Endodermal cell (in vitro differentiated cells): ENCODE measurements at regions not wholly inside any gene's neighbourhood (a gene's known extent, or its start where the extent isn't known, plus 50 kb on each side); places are given as distances from the start of the nearest gene placed in this dataset.

Experiments used
- DNase-seq: peaks from one replicate; pipeline ENCODE4 v3.0.0-alpha.2; 2017
- H3K27ac ChIP-seq: 2 replicates; pipeline ENCODE4 v1.5.1; 2013; ENCODE audit warnings: mild to moderate bottlenecking, low read depth, low read length, moderate library complexity
- H3K27me3 ChIP-seq: 2 replicates; pipeline ENCODE4 v1.6.1; 2013; ENCODE audit warnings: mild to moderate bottlenecking, low read length, moderate library complexity; ENCODE audit not compliant: insufficient read depth, control insufficient read depth, poor library complexity, severe bottlenecking
- H3K36me3 ChIP-seq: 2 replicates; pipeline ENCODE4 v1.7.0; 2013; ENCODE audit warnings: mild to moderate bottlenecking, low read length, moderate library complexity; ENCODE audit not compliant: control insufficient read depth, insufficient read depth
- H3K4me1 ChIP-seq: one replicate; pipeline ENCODE4 v1.7.0; 2013; ENCODE audit warnings: low read length; ENCODE audit not compliant: control insufficient read depth, insufficient read depth
- H3K4me3 ChIP-seq: 2 replicates; pipeline ENCODE4 v1.5.1; 2013; ENCODE audit warnings: mild to moderate bottlenecking, low read length, moderate library complexity
- H3K9ac ChIP-seq: 2 replicates; pipeline ENCODE4 v1.6.1; 2013; ENCODE audit warnings: mild to moderate bottlenecking, low read length, moderate library complexity; ENCODE audit not compliant: poor library complexity, severe bottlenecking; ENCODE audit errors: extremely low read depth
- H3K9me3 ChIP-seq: 2 replicates; pipeline ENCODE4 v1.6.1; 2013; ENCODE audit warnings: mild to moderate bottlenecking, low read length, moderate library complexity; ENCODE audit not compliant: control insufficient read depth
- H3K27ac Mint-ChIP-seq: 2 replicates; pipeline ENCODE4 v1.8.0; 2020; ENCODE audit warnings: mixed read lengths
- H3K27me3 Mint-ChIP-seq: 2 replicates; pipeline ENCODE4 v1.8.0; 2021; ENCODE audit warnings: mild to moderate bottlenecking, mixed read lengths; ENCODE audit not compliant: insufficient read depth
- H3K36me3 Mint-ChIP-seq: 2 replicates; pipeline ENCODE4 v1.8.0; 2020; ENCODE audit warnings: low read depth, mixed read lengths
- H3K4me1 Mint-ChIP-seq: 2 replicates; pipeline ENCODE4 v1.8.0; 2020; ENCODE audit warnings: mixed read lengths
- H3K4me3 Mint-ChIP-seq: 2 replicates; pipeline ENCODE4 v1.8.0; 2020; ENCODE audit warnings: mild to moderate bottlenecking, moderate library complexity, mixed read lengths
- H3K9me3 Mint-ChIP-seq: 2 replicates; pipeline ENCODE4 v1.8.0; 2020; ENCODE audit warnings: mild to moderate bottlenecking, mixed read lengths
- WGBS, 2 experiments: methylation state at CpG; one replicate each; pipeline versions ENCODE4 v1.1.5 to v1.1.7; 2013; ENCODE audit warnings: missing lambda C conversion rate in 2 of 2, mixed read lengths in 1 of 2; ENCODE audit not compliant: insufficient coverage in 1 of 2, insufficient read length in 1 of 2; 5-methylcytosine and 5-hydroxymethylcytosine counted together
- TF ChIP-seq, protein P1 (sequence below): fragments of 200-600 bp; sonication (generic); conservative IDR thresholded peaks from 2 replicates; pipeline ENCODE4 v1.5.0; 2021; ENCODE audit warnings: antibody characterized with exemption, mild to moderate bottlenecking

DNA sequence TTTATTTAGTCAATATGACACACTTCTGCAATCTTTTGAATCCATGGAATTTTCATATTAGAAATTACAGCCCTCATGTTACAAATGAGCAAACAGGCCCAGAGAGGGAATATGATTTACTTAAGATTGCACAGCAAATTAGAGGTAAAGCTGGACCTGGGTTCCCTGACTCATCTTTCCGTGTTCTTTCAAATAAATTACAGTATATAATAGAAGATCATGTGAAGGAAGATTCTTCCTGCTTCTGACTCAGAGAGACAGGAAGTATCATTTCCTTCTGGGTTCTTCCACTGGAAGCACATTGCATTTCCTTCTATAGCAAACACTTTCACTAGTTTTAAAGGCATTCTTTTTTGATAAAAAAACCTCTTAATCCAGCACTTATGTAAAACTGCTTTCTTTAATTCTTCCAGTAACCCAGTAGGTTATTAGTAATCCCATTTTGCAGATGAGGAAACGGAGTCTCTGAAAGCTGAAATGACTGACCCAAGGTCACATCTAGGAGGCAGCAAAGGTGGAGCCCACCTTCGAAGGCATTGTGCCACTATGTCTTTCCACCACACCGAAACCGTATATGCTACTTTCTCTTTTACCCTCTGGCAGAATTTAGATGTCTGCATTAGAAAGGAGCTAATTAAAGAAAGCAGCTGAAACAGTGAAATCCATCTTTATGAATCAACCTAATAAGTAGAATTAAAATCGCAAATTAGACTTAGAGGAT, 566.7 kb upstream of the KLF4 start:
- H3K9me3 ChIP-seq, result no peaks in the 10 kb centered on the region
- Mint-ChIP-seq H3K4me1 (peaks cover 47% of the 10 kb centered on the region), H3K36me3 (no peaks in the 10 kb centered on the region), H3K4me3 (no peak overlapping the region), H3K9me3 (no peaks in the 10 kb centered on the region), H3K27ac (no peak overlapping the region), H3K27me3 (peaks cover 26% of the 10 kb centered on the region)
- 88 to 96% methylated on average over 4 of the region's 6 CpGs for WGBS, 2 experiments
- H3K4me1 ChIP-seq, result peaks cover 26% of the 10 kb centered on the region
- H3K4me3 ChIP-seq, result no peak overlapping the region
- no peak for DNase-seq
- no peaks in the 10 kb centered on the region for H3K36me3 ChIP-seq
- H3K27ac ChIP-seq, result no peak overlapping the region
- H3K9ac ChIP-seq, result no peak overlapping the region
- TF ChIP-seq, protein P1, sequence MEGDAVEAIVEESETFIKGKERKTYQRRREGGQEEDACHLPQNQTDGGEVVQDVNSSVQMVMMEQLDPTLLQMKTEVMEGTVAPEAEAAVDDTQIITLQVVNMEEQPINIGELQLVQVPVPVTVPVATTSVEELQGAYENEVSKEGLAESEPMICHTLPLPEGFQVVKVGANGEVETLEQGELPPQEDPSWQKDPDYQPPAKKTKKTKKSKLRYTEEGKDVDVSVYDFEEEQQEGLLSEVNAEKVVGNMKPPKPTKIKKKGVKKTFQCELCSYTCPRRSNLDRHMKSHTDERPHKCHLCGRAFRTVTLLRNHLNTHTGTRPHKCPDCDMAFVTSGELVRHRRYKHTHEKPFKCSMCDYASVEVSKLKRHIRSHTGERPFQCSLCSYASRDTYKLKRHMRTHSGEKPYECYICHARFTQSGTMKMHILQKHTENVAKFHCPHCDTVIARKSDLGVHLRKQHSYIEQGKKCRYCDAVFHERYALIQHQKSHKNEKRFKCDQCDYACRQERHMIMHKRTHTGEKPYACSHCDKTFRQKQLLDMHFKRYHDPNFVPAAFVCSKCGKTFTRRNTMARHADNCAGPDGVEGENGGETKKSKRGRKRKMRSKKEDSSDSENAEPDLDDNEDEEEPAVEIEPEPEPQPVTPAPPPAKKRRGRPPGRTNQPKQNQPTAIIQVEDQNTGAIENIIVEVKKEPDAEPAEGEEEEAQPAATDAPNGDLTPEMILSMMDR, result no peak
- no peaks in the 10 kb centered on the region for H3K27me3 ChIP-seq

DNA sequence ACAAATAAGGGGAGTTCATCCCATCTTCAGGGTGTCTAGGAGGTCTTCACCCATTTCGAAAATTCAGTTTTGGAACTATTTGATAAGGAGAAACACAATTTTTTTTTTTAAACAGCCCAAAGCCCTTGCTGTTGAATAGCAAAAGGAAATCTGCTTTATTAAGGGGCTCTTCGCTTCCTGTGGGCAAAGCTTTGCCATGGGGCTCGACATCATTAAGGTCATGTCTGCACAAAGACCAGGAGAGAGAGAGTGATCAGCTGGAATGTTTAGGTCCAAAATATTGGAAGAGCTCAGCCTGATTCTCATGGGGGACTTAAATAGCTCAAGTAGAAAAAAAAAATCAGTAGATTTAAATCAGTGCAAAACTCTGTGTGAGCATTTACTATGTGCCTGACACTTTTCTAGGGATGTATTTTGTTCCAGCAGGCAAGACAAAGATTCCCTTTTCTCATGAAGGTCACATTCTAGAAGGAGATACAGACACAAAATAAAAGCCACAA, 564.6 kb upstream of the KLF4 start:
- Histone ChIP-seq H3K9me3 (no peaks in the 10 kb centered on the region), H3K27ac (no peak overlapping the region), H3K27me3 (no peaks in the 10 kb centered on the region), H3K36me3 (no peaks in the 10 kb centered on the region), H3K4me1 (peaks cover 26% of the 10 kb centered on the region), H3K4me3 (no peak overlapping the region), H3K9ac (no peak overlapping the region)
- H3K27ac Mint-ChIP-seq, result no peak overlapping the region
- H3K4me3 Mint-ChIP-seq, result no peak overlapping the region
- H3K4me1 Mint-ChIP-seq, result peaks cover 57% of the 10 kb centered on the region
- H3K27me3 Mint-ChIP-seq, result peaks cover 40% of the 10 kb centered on the region
- no peak for DNase-seq
- no peaks in the 10 kb centered on the region for H3K9me3 Mint-ChIP-seq
- H3K36me3 Mint-ChIP-seq, result no peaks in the 10 kb centered on the region
- 87 to 89% methylated on average over 2 to 3 of the region's 3 CpGs for WGBS, 2 experiments
- TF ChIP-seq, protein P1, result no peak

DNA sequence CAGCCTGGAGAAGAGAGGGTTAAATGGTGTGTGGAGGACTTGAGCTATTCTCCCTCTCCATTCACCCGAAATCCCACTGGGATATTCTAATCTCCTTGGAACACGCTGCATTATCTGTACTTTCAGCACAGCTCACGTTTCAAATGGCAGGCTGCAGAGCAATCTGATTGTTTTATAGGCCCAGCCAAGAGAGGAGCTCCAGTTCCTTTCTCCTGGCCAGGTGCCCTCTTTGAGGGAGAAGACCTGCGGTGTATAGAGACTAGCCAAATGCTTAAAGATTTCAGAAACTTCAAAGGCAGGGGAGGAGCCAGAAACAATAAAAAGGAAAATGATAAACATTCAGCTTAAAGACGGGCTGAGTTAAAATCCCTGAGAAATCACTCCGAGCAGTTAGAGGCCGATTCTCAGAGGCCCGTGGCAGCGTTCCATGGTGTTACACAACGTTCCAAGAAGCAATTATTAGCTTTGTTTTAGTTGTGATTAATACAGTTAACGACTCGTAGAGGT, 564.0 kb upstream of the KLF4 start:
- no peaks in the 10 kb centered on the region for H3K9me3 Mint-ChIP-seq
- H3K4me1 ChIP-seq, result peaks cover 26% of the 10 kb centered on the region
- no peaks in the 10 kb centered on the region for H3K36me3 ChIP-seq
- DNase-seq, result no peak
- no peak overlapping the region for H3K4me3 Mint-ChIP-seq
- no peaks in the 10 kb centered on the region for H3K36me3 Mint-ChIP-seq
- H3K27ac Mint-ChIP-seq, result no peak overlapping the region
- H3K4me1 Mint-ChIP-seq, result peaks cover 57% of the 10 kb centered on the region
- no peak overlapping the region for H3K4me3 ChIP-seq
- TF ChIP-seq, protein P1, result no peak
- H3K27ac ChIP-seq, result no peak overlapping the region
- 69 to 74% methylated on average over 11 to 12 of the region's 12 CpGs for WGBS, 2 experiments
- H3K27me3 Mint-ChIP-seq, result peaks cover 40% of the 10 kb centered on the region
- H3K9me3 ChIP-seq, result no peaks in the 10 kb centered on the region
- H3K27me3 ChIP-seq, result no peaks in the 10 kb centered on the region
- H3K9ac ChIP-seq, result no peak overlapping the region
